HEK293 (cell line): ENCODE measurements at regions not wholly inside any gene's neighbourhood (a gene's known extent, or its start where the extent isn't known, plus 50 kb on each side); places are given as distances from the start of the nearest gene placed in this dataset.

ENCODE experiments used
- CTCF ChIA-PET: fragments of 350-600 bp; formaldehyde crosslinking; extraction: SDS; loops from one replicate; lab custom pipeline; 2021; ENCODE audit warnings: antibody characterized with exemption; lab: Yijun Ruan, JAX
- POLR2A ChIA-PET: fragments of 300-600 bp; formaldehyde crosslinking; extraction: SDS; loops from one replicate; lab custom pipeline; 2020; ENCODE audit warnings: antibody characterized with exemption, inconsistent platforms; lab: Yijun Ruan, JAX
- H3K27ac ChIP-seq: fragments of 200-500 bp; sonication (Bioruptor generic); 2 replicates; pipeline ENCODE4 v1.5.1; 2014; ENCODE audit warnings: low read depth, low read length, control low read depth, inconsistent platforms; ENCODE audit errors: extremely low read depth
- H3K36me3 ChIP-seq, 2 experiments: fragments of 200-500 bp in 1 of 2; sonication (Bioruptor generic) in 1 of 2; 1 replicate in 1 of 2; 2 replicates in 1 of 2; pipeline ENCODE4 v1.5.1; 2014 to 2017; ENCODE audit warnings: inconsistent platforms in 2 of 2, low read length in 2 of 2; ENCODE audit not compliant: control insufficient read depth in 2 of 2, insufficient read depth in 1 of 2
- H3K4me1 ChIP-seq: fragments of 200-500 bp; sonication (Bioruptor generic); 2 replicates; pipeline ENCODE4 v1.5.1; 2014; ENCODE audit warnings: mild to moderate bottlenecking, low read length, inconsistent platforms; ENCODE audit not compliant: control insufficient read depth, insufficient read depth
- H3K4me3 ChIP-seq: 2 replicates; pipeline ENCODE4 v1.5.1; 2011; ENCODE audit warnings: low read depth, mild to moderate bottlenecking, control low read depth, low read length, moderate library complexity
- H3K9me3 ChIP-seq: fragments of 200-500 bp; sonication (Bioruptor generic); 2 replicates; pipeline ENCODE4 v1.5.1; 2014; ENCODE audit warnings: low read depth, low read length, inconsistent platforms; ENCODE audit not compliant: control insufficient read depth, insufficient read depth
- GLIS1 ChIP-seq: fragments of 450-650 bp; formaldehyde crosslinking; IDR thresholded peaks from 2 replicates; pipeline ENCODE4 v1.5.1; 2016; ENCODE audit warnings: missing biosample characterization, missing genetic modification characterization
- KLF8 ChIP-seq: fragments of 450-650 bp; formaldehyde crosslinking; IDR thresholded peaks from 2 replicates; pipeline ENCODE4 v1.5.1; 2016; ENCODE audit warnings: missing biosample characterization, missing genetic modification characterization
- SCRT2 ChIP-seq: fragments of 450-650 bp; formaldehyde crosslinking; IDR thresholded peaks from 2 replicates; pipeline ENCODE4 v1.5.1; 2016; ENCODE audit warnings: missing biosample characterization, missing genetic modification characterization
- SP2 ChIP-seq: fragments of 450-650 bp; formaldehyde crosslinking; IDR thresholded peaks from 2 replicates; pipeline ENCODE4 v1.5.1; 2016; ENCODE audit warnings: missing biosample characterization, missing genetic modification characterization
- ZBTB17 ChIP-seq: fragments of 450-650 bp; formaldehyde crosslinking; IDR thresholded peaks from 2 replicates; pipeline ENCODE4 v1.5.1; 2016; ENCODE audit warnings: missing biosample characterization, missing genetic modification characterization
- ZNF112 ChIP-seq: fragments of 450-650 bp; formaldehyde crosslinking; IDR thresholded peaks from 2 replicates; pipeline ENCODE4 v1.5.0; 2017; ENCODE audit warnings: missing biosample characterization, missing genetic modification characterization
- ZNF184 ChIP-seq: fragments of 450-650 bp; IDR thresholded peaks from 2 replicates; pipeline ENCODE4 v1.5.1; 2018; ENCODE audit warnings: missing biosample characterization, mild to moderate bottlenecking, missing genetic modification characterization
- ZNF26 ChIP-seq: fragments of 450-650 bp; formaldehyde crosslinking; IDR thresholded peaks from 2 replicates; pipeline ENCODE4 v1.5.1; 2016; ENCODE audit warnings: missing biosample characterization, missing genetic modification characterization
- ZNF335 ChIP-seq: fragments of 450-650 bp; formaldehyde crosslinking; conservative IDR thresholded peaks from 2 replicates; pipeline ENCODE4 v1.5.1; 2016; ENCODE audit warnings: missing biosample characterization, missing genetic modification characterization
- ZNF366 ChIP-seq: fragments of 450-650 bp; formaldehyde crosslinking; conservative IDR thresholded peaks from 2 replicates; pipeline ENCODE4 v1.5.1; 2016; ENCODE audit warnings: missing biosample characterization, missing genetic modification characterization
- ZNF394 ChIP-seq: fragments of 450-650 bp; formaldehyde crosslinking; IDR thresholded peaks from 2 replicates; pipeline ENCODE4 v1.5.1; 2016; ENCODE audit warnings: missing biosample characterization, missing genetic modification characterization, mild to moderate bottlenecking, moderate library complexity, borderline replicate concordance
- ZNF48 ChIP-seq: fragments of 450-650 bp; formaldehyde crosslinking; IDR thresholded peaks from 2 replicates; pipeline ENCODE4 v1.5.1; 2016; ENCODE audit warnings: missing biosample characterization, missing genetic modification characterization
- ZNF549 ChIP-seq: fragments of 450-650 bp; IDR thresholded peaks from 2 replicates; pipeline ENCODE4 v1.5.1; 2018; ENCODE audit warnings: missing biosample characterization, missing genetic modification characterization, mild to moderate bottlenecking, inconsistent platforms, moderate library complexity
- ZNF600 ChIP-seq: fragments of 450-650 bp; formaldehyde crosslinking; IDR thresholded peaks from 2 replicates; pipeline ENCODE4 v1.5.1; 2016; ENCODE audit warnings: missing biosample characterization, missing genetic modification characterization
- ZNF677 ChIP-seq: fragments of 450-650 bp; IDR thresholded peaks from 2 replicates; pipeline ENCODE4 v1.5.0; 2018; ENCODE audit warnings: missing biosample characterization, mild to moderate bottlenecking, missing genetic modification characterization, moderate library complexity
- ZNF701 ChIP-seq: fragments of 450-650 bp; formaldehyde crosslinking; IDR thresholded peaks from 2 replicates; pipeline ENCODE4 v1.5.1; 2016; ENCODE audit warnings: missing biosample characterization, missing genetic modification characterization
- ZNF792 ChIP-seq: fragments of 450-650 bp; formaldehyde crosslinking; IDR thresholded peaks from 2 replicates; pipeline ENCODE4 v1.5.1; 2016; ENCODE audit warnings: missing biosample characterization, missing genetic modification characterization
- TF ChIP-seq, protein P1 (sequence below): fragments of 450-650 bp; formaldehyde crosslinking; IDR thresholded peaks from 2 replicates; pipeline ENCODE4 v1.5.1; 2017; ENCODE audit warnings: missing biosample characterization, missing genetic modification characterization

- CTCF ChIA-PET: no interaction called here
- POLR2A ChIA-PET: interaction anchor here (0.7 kb wide), 1 partner anchor 8 kb away, joined by 6 read pairs; no protein-coding TSS in a partner anchor
- Histone ChIP-seq H3K9me3 (no peaks in the 10 kb centered on the region), H3K27ac (no peak overlapping the region), H3K4me3 (no peak overlapping the region), H3K36me3 (no peaks in the 10 kb centered on the region), H3K4me1 (no peaks in the 10 kb centered on the region)
- TF ChIP-seq ZNF701: no peak
- no peak for TF ChIP-seq ZNF335 (tag by site-specific recombination)
- peak; percentile 64 for TF ChIP-seq SCRT2 (tag by site-specific recombination)
- TF ChIP-seq ZNF26 (tag by site-specific recombination): no peak
- TF ChIP-seq ZNF112 (tag by site-specific recombination): no peak
- no peak for TF ChIP-seq ZNF677 (tag by site-specific recombination)
- TF ChIP-seq ZNF792 (tag by site-specific recombination): no peak
- TF ChIP-seq ZNF184 (tag by site-specific recombination): peak; percentile 96
- no peak for TF ChIP-seq ZNF549 (tag by site-specific recombination)
- TF ChIP-seq, all 188 proteins: peak for 2
These were observed 103.6 kb downstream of the LITAF start for GRCh38 chr16:11482946-11483748.

- Histone ChIP-seq H3K36me3 (no peaks in the 10 kb centered on the region), H3K9me3 (no peaks in the 10 kb centered on the region), H3K4me1 (no peaks in the 10 kb centered on the region), H3K4me3 (no peak overlapping the region), H3K27ac (no peak overlapping the region)
- TF ChIP-seq, protein P1, sequence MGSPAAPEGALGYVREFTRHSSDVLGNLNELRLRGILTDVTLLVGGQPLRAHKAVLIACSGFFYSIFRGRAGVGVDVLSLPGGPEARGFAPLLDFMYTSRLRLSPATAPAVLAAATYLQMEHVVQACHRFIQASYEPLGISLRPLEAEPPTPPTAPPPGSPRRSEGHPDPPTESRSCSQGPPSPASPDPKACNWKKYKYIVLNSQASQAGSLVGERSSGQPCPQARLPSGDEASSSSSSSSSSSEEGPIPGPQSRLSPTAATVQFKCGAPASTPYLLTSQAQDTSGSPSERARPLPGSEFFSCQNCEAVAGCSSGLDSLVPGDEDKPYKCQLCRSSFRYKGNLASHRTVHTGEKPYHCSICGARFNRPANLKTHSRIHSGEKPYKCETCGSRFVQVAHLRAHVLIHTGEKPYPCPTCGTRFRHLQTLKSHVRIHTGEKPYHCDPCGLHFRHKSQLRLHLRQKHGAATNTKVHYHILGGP: no peak
- TF ChIP-seq ZNF394 (tag by site-specific recombination) (no peak), ZNF600 (no peak), GLIS1 (no peak)
- ChIA-PET CTCF (interaction anchor here (0.8 kb wide), 1 partner anchor 520 kb away, joined by 3 read pairs; no protein-coding TSS in a partner anchor), POLR2A (no interaction called here)
These were observed 101.9 kb downstream of the LITAF start for GRCh38 chr16:11484691-11485258.

DNA sequence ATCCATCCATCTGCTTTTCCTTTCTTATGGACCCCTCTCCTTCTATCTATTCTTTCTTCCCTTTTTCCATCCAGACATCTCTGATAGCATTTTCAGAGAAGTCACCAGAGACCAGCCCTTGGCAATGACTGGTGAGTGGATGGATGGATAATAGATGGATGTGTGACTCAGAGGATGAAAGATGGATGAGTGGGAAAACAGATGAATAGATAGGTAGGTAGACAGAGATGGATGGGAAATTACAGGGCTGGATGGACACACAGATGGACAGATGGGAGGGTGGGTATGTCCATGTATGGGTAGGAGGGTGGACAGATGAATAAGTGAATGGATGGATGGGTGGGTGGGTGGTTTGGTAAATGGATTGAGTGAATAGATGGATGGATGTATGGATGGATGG, 101.0 kb downstream of the LITAF start:
- ChIA-PET CTCF (no interaction called here), POLR2A (no interaction called here)
- Histone ChIP-seq H3K4me1 (no peaks in the 10 kb centered on the region), H3K4me3 (no peak overlapping the region), H3K27ac (no peak overlapping the region), H3K36me3 (no peaks in the 10 kb centered on the region), H3K9me3 (no peaks in the 10 kb centered on the region)
- TF ChIP-seq KLF8 (tag by site-specific recombination) (no peak), SP2 (tag by site-specific recombination) (no peak), ZBTB17 (tag by site-specific recombination) (peak; percentile 57), ZNF48 (tag by site-specific recombination) (no peak), ZNF366 (peak; percentile 68)
